ENCODE measurements at regions not wholly inside any gene's neighbourhood (a gene's known extent, or its start where the extent isn't known, plus 50 kb on each side); places are given as distances from the start of the nearest gene placed in this dataset.
"Not testable (repeated sequence)": the region's sequence is repeated elsewhere in the genome, so short reads cannot be mapped to it uniquely, and the experiment has no call there.

- DNase-seq (ENCODE audit: low read depth in 4 of 4, low spot score in 3 of 4) = no peak
These were observed 235.2 kb downstream of the KCNRG start for GRCh38 chr13:50250401-50250800.

- no peak for DNase-seq (ENCODE audit: low read depth in 4 of 4, low spot score in 3 of 4)
These were observed 240.4 kb downstream of the KCNRG start for GRCh38 chr13:50255639-50256038.

- DNase-seq (ENCODE audit: low read depth in 4 of 4, low spot score in 3 of 4) = not testable (repeated sequence)
These were observed 241.5 kb downstream of the KCNRG start for GRCh38 chr13:50256536-50257321.

GRCh38 chr13:50257646-50258045 is 242.4 kb downstream of the KCNRG start:
- DNase-seq (ENCODE audit: low read depth in 4 of 4, low spot score in 3 of 4) = no peak

- no peak for DNase-seq (ENCODE audit: low read depth in 4 of 4, low spot score in 3 of 4)
These were observed 246.1 kb downstream of the KCNRG start for GRCh38 chr13:50261130-50261901.

GRCh38 chr13:50267066-50267465 is 251.8 kb downstream of the KCNRG start:
- DNase-seq (ENCODE audit: low read depth in 4 of 4, low spot score in 3 of 4) = no peak

GRCh38 chr13:50267917-50268316 is 252.7 kb downstream of the KCNRG start:
- no peak for DNase-seq (ENCODE audit: low read depth in 4 of 4, low spot score in 3 of 4)

GRCh38 chr13:50268500-50268899 is 253.3 kb downstream of the KCNRG start:
- DNase-seq (ENCODE audit: low read depth in 4 of 4, low spot score in 3 of 4) = no peak

GRCh38 chr13:50274181-50274580 is 258.9 kb downstream of the KCNRG start:
- DNase-seq (ENCODE audit: low read depth in 4 of 4, low spot score in 3 of 4) = no peak

GRCh38 chr13:50275392-50276063 is 260.3 kb downstream of the KCNRG start:
- no peak for DNase-seq (ENCODE audit: low read depth in 4 of 4, low spot score in 3 of 4)

- DNase-seq (ENCODE audit: low read depth in 4 of 4, low spot score in 3 of 4) = no peak
These were observed 261.3 kb downstream of the KCNRG start for GRCh38 chr13:50276550-50276949.

- DNase-seq (ENCODE audit: low read depth in 4 of 4, low spot score in 3 of 4) = no peak
These were observed 261.9 kb downstream of the KCNRG start for GRCh38 chr13:50277127-50277526.

- no peak for DNase-seq (ENCODE audit: low read depth in 4 of 4, low spot score in 3 of 4)
These were observed 262.7 kb downstream of the KCNRG start for GRCh38 chr13:50277906-50278305.

GRCh38 chr13:50280441-50280937 is 265.2 kb downstream of the KCNRG start:
- DNase-seq (ENCODE audit: low read depth in 4 of 4, low spot score in 3 of 4) = no peak

- DNase-seq (ENCODE audit: low read depth in 4 of 4, low spot score in 3 of 4) = no peak
These were observed 266.8 kb downstream of the KCNRG start for GRCh38 chr13:50282016-50282415.

GRCh38 chr13:50283017-50283416 is 267.8 kb downstream of the KCNRG start:
- no peak for DNase-seq (ENCODE audit: low read depth in 4 of 4, low spot score in 3 of 4)

GRCh38 chr13:50284540-50284939 is 269.3 kb downstream of the KCNRG start:
- no peak for DNase-seq (ENCODE audit: low read depth in 4 of 4, low spot score in 3 of 4)

GRCh38 chr13:50285283-50285682 is 270.0 kb downstream of the KCNRG start:
- no peak for DNase-seq (ENCODE audit: low read depth in 4 of 4, low spot score in 3 of 4)

- DNase-seq (ENCODE audit: low read depth in 4 of 4, low spot score in 3 of 4) = no peak
These were observed 271.1 kb downstream of the KCNRG start for GRCh38 chr13:50286324-50286723.

GRCh38 chr13:50290186-50290585 is 274.9 kb downstream of the KCNRG start:
- no peak for DNase-seq (ENCODE audit: low read depth in 4 of 4, low spot score in 3 of 4)

- DNase-seq (ENCODE audit: low read depth in 4 of 4, low spot score in 3 of 4) = no peak
These were observed 276.4 kb downstream of the KCNRG start for GRCh38 chr13:50291611-50292010.

Measured in left renal pelvis (tissue), 4 donors.